H9 (cell line): ENCODE measurements at regions not wholly inside any gene's neighbourhood (a gene's known extent, or its start where the extent isn't known, plus 50 kb on each side); places are given as distances from the start of the nearest gene placed in this dataset.

Experiments
- DNase-seq: peaks from one replicate; pipeline ENCODE4 v3.0.0-alpha.2; 2017
- H2AFZ ChIP-seq: one replicate; pipeline ENCODE4 v1.6.1; 2013; ENCODE audit warnings: mild to moderate bottlenecking, low read length, control low read depth, moderate library complexity
- H2AK5ac ChIP-seq: 2 replicates; pipeline ENCODE4 v1.6.1; 2013; ENCODE audit warnings: low read length, control low read depth, mixed read lengths; ENCODE audit not compliant: insufficient read length
- H2BK120ac ChIP-seq: one replicate; pipeline ENCODE4 v1.6.1; 2013; ENCODE audit warnings: low read depth, mild to moderate bottlenecking, low read length, control low read depth, inconsistent platforms; ENCODE audit not compliant: poor library complexity, severe bottlenecking
- H2BK12ac ChIP-seq: 2 replicates; pipeline ENCODE4 v1.6.1; 2013; ENCODE audit warnings: low read length, control low read depth, mixed read lengths, low read depth; ENCODE audit not compliant: insufficient read length
- H2BK15ac ChIP-seq: 2 replicates; pipeline ENCODE4 v1.6.1; 2013; ENCODE audit warnings: low read depth, low read length, control low read depth
- H2BK20ac ChIP-seq: one replicate; pipeline ENCODE4 v1.6.1; 2013; ENCODE audit warnings: low read depth, mild to moderate bottlenecking, low read length, control low read depth, inconsistent platforms; ENCODE audit not compliant: poor library complexity, severe bottlenecking
- H2BK5ac ChIP-seq: 2 replicates; pipeline ENCODE4 v1.6.1; 2013; ENCODE audit warnings: low read length, control low read depth, mixed read lengths; ENCODE audit not compliant: insufficient read length
- H3K14ac ChIP-seq: 2 replicates; pipeline ENCODE4 v1.6.1; 2013; ENCODE audit warnings: low read length, control low read depth; ENCODE audit not compliant: insufficient read depth
- H3K18ac ChIP-seq: 2 replicates; pipeline ENCODE4 v1.6.1; 2013; ENCODE audit warnings: low read depth, mild to moderate bottlenecking, mixed read lengths, low read length, control low read depth; ENCODE audit not compliant: insufficient read length
- H3K23ac ChIP-seq: 2 replicates; pipeline ENCODE4 v1.6.1; 2013; ENCODE audit warnings: low read length, control low read depth, mixed read lengths, low read depth; ENCODE audit not compliant: insufficient read length
- H3K23me2 ChIP-seq: 2 replicates; pipeline ENCODE4 v1.6.1; 2013; ENCODE audit warnings: low read depth, mild to moderate bottlenecking, mixed read lengths, low read length, control low read depth; ENCODE audit not compliant: insufficient read length, poor library complexity, severe bottlenecking
- H3K27ac ChIP-seq: 2 replicates; pipeline ENCODE4 v1.5.1; 2013; ENCODE audit warnings: low read length, control low read depth, mixed read lengths, low read depth; ENCODE audit not compliant: insufficient read length
- H3K27me3 ChIP-seq: 2 replicates; pipeline ENCODE4 v1.6.1; 2013; ENCODE audit warnings: low read length, control low read depth, inconsistent platforms; ENCODE audit not compliant: insufficient read depth
- H3K4ac ChIP-seq: 2 replicates; pipeline ENCODE4 v1.6.1; 2013; ENCODE audit warnings: low read depth, mild to moderate bottlenecking, control low read depth, inconsistent platforms, low read length, moderate library complexity
- H3K4me1 ChIP-seq: 2 replicates; pipeline ENCODE4 v1.6.1; 2013; ENCODE audit warnings: low read length, control low read depth, inconsistent platforms; ENCODE audit not compliant: insufficient read depth
- H3K4me2 ChIP-seq: 2 replicates; pipeline ENCODE4 v1.6.1; 2013; ENCODE audit warnings: low read length, control low read depth, mixed read lengths; ENCODE audit not compliant: insufficient read length, insufficient read depth
- H3K56ac ChIP-seq: 2 replicates; pipeline ENCODE4 v1.6.1; 2013; ENCODE audit warnings: low read depth, mild to moderate bottlenecking, mixed read lengths, low read length, control low read depth; ENCODE audit not compliant: insufficient read length
- H3K79me1 ChIP-seq: 2 replicates; pipeline ENCODE4 v1.6.1; 2013; ENCODE audit warnings: low read depth, mild to moderate bottlenecking, moderate library complexity, low read length, control low read depth, inconsistent platforms; ENCODE audit not compliant: insufficient read depth, poor library complexity, severe bottlenecking
- H3K79me2 ChIP-seq: 2 replicates; pipeline ENCODE4 v1.6.1; 2013; ENCODE audit warnings: low read length, control low read depth, inconsistent platforms; ENCODE audit not compliant: insufficient read depth
- H3K9ac ChIP-seq: 2 replicates; pipeline ENCODE4 v1.6.1; 2013; ENCODE audit warnings: low read length, control low read depth, mixed read lengths; ENCODE audit not compliant: insufficient read length; ENCODE audit errors: extremely low read depth
- H3K9me3 ChIP-seq: one replicate; pipeline ENCODE4 v1.6.1; 2013; ENCODE audit warnings: low read depth, low read length, inconsistent platforms; ENCODE audit not compliant: control insufficient read depth
- H3T11ph ChIP-seq: one replicate; pipeline ENCODE4 v1.6.1; 2013; ENCODE audit warnings: mild to moderate bottlenecking, low read length, control low read depth, inconsistent platforms
- H4K20me1 ChIP-seq: one replicate; pipeline ENCODE4 v1.6.1; 2013; ENCODE audit not compliant: control insufficient read depth, insufficient read length, insufficient read depth
- H4K5ac ChIP-seq: 2 replicates; pipeline ENCODE4 v1.6.1; 2013; ENCODE audit warnings: low read depth, mild to moderate bottlenecking, mixed read lengths, low read length, control low read depth; ENCODE audit not compliant: insufficient read length
- H4K8ac ChIP-seq: replicated peaks from 2 replicates; pipeline ENCODE4 v1.6.1; 2013; ENCODE audit warnings: low read length, control low read depth, mixed read lengths, low read depth; ENCODE audit not compliant: insufficient read length
- H4K91ac ChIP-seq: 2 replicates; pipeline ENCODE4 v1.6.1; 2013; ENCODE audit warnings: low read depth, mild to moderate bottlenecking, moderate library complexity, mixed read lengths, low read length, control low read depth; ENCODE audit not compliant: insufficient read length
- H3K27ac Mint-ChIP-seq, 3 experiments: 2 replicates in 2 of 3; 3 replicates in 1 of 3; pipeline ENCODE4 v1.8.0; 2020 to 2021; ENCODE audit warnings: mixed read lengths in 3 of 3, mild to moderate bottlenecking in 1 of 3, moderate library complexity in 1 of 3
- H3K27me3 Mint-ChIP-seq: 2 replicates; pipeline ENCODE4 v1.8.0; 2021; ENCODE audit warnings: low read depth, mild to moderate bottlenecking, moderate library complexity, mixed read lengths
- H3K36me3 Mint-ChIP-seq, 3 experiments: 2 replicates in 2 of 3; 3 replicates in 1 of 3; pipeline ENCODE4 v1.8.0; 2020 to 2021; ENCODE audit warnings: low read depth in 3 of 3, mixed read lengths in 3 of 3; ENCODE audit not compliant: insufficient read depth in 1 of 3
- H3K4me1 Mint-ChIP-seq, 2 experiments: 2 replicates each; pipeline ENCODE4 v1.8.0; 2020; ENCODE audit warnings: mixed read lengths in 2 of 2
- H3K4me3 Mint-ChIP-seq, 2 experiments: 2 replicates in 1 of 2; 3 replicates in 1 of 2; pipeline ENCODE4 v1.8.0; 2020 to 2021; ENCODE audit warnings: mild to moderate bottlenecking in 2 of 2, mixed read lengths in 2 of 2, moderate library complexity in 1 of 2
- H3K9me3 Mint-ChIP-seq, 2 experiments: 2 replicates in 1 of 2; 3 replicates in 1 of 2; pipeline ENCODE4 v1.8.0; 2020; ENCODE audit warnings: mild to moderate bottlenecking in 2 of 2, mixed read lengths in 2 of 2, moderate library complexity in 1 of 2
- WGBS: extraction: QIAGEN DNeasy Blood & Tissue Kit; methylation state at CpG from one replicate; pipeline ENCODE4 v1.1.7; 2013; ENCODE audit warnings: missing lambda C conversion rate, low lambda C conversion rate, mixed read lengths; ENCODE audit not compliant: insufficient read length; ENCODE audit errors: extremely low coverage; 5-methylcytosine and 5-hydroxymethylcytosine counted together
- TF ChIP-seq, protein P1 (sequence below): fragments of 200-600 bp; sonication (generic); conservative IDR thresholded peaks from 3 replicates; pipeline ENCODE4 v1.8.0; 2021; ENCODE audit warnings: antibody characterized with exemption, mild to moderate bottlenecking

DNA sequence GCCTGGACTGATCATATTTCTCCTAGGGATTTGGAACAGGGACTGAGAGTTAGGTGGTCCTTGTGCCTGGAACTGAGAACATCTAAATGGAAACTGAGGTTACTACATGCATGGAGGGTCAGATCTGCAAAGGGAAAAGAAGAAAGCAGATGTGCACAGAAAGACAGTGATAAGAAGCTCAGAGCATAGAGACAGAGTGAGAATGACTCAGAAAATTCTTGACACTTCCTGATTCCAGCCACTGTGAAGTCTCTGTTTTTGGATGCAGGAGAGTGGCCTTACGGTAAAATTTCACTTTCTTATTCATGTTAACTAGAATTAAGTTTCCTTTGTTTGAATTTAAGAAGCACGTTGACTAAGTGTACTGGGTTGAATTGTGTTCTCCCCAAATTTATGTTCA is 241.7 kb downstream of the TMEM26 start:
- no peak overlapping the region for H3T11ph ChIP-seq
- no peaks in the 10 kb centered on the region for H3K4me1 ChIP-seq
- WGBS: no CpG with 5 or more reads among the region's 2 CpGs
- H3K23ac ChIP-seq: no peak overlapping the region
- H3K4me3 Mint-ChIP-seq: no peak overlapping the region
- H3K36me3 Mint-ChIP-seq: no peaks in the 10 kb centered on the region
- TF ChIP-seq, protein P1, sequence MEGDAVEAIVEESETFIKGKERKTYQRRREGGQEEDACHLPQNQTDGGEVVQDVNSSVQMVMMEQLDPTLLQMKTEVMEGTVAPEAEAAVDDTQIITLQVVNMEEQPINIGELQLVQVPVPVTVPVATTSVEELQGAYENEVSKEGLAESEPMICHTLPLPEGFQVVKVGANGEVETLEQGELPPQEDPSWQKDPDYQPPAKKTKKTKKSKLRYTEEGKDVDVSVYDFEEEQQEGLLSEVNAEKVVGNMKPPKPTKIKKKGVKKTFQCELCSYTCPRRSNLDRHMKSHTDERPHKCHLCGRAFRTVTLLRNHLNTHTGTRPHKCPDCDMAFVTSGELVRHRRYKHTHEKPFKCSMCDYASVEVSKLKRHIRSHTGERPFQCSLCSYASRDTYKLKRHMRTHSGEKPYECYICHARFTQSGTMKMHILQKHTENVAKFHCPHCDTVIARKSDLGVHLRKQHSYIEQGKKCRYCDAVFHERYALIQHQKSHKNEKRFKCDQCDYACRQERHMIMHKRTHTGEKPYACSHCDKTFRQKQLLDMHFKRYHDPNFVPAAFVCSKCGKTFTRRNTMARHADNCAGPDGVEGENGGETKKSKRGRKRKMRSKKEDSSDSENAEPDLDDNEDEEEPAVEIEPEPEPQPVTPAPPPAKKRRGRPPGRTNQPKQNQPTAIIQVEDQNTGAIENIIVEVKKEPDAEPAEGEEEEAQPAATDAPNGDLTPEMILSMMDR: no peak
- H3K4me2 ChIP-seq: no peak overlapping the region
- H2AK5ac ChIP-seq: no peak overlapping the region
- no peak overlapping the region for H4K91ac ChIP-seq
- no peaks in the 10 kb centered on the region for H3K79me2 ChIP-seq
- H2BK15ac ChIP-seq: no peak overlapping the region
- no peaks in the 10 kb centered on the region for H3K79me1 ChIP-seq
- H3K27ac ChIP-seq: no peak overlapping the region
- no peak for DNase-seq
- no peak overlapping the region for H3K18ac ChIP-seq
- no peak overlapping the region for H4K5ac ChIP-seq
- H3K9ac ChIP-seq: no peak overlapping the region
- no peak overlapping the region for H2BK20ac ChIP-seq
- no peaks in the 10 kb centered on the region for H3K9me3 ChIP-seq
- H2AFZ ChIP-seq: peak overlapping the region; percentile 62
- no peaks in the 10 kb centered on the region for H4K20me1 ChIP-seq
- no peak overlapping the region for H2BK5ac ChIP-seq
- H2BK120ac ChIP-seq: no peak overlapping the region
- H3K4ac ChIP-seq: no peak overlapping the region
- H3K27ac Mint-ChIP-seq: peak overlapping the region in 1 of 3 experiments; percentile 85; a peak in 2 of 7 replicates
- no peaks in the 10 kb centered on the region for H3K9me3 Mint-ChIP-seq
- no peak overlapping the region for H3K14ac ChIP-seq
- no peak overlapping the region for H2BK12ac ChIP-seq
- no peaks in the 10 kb centered on the region for H3K4me1 Mint-ChIP-seq
- H3K56ac ChIP-seq: no peak overlapping the region
- no peaks in the 10 kb centered on the region for H3K27me3 ChIP-seq
- H3K27me3 Mint-ChIP-seq: no peaks in the 10 kb centered on the region
- H4K8ac ChIP-seq: no peak overlapping the region
- no peaks in the 10 kb centered on the region for H3K23me2 ChIP-seq
